HG03575 (cell line): ENCODE measurements at regions not wholly inside any gene's neighbourhood (a gene's known extent, or its start where the extent isn't known, plus 50 kb on each side); places are given as distances from the start of the nearest gene placed in this dataset.
"Not testable (repeated sequence)": the region's sequence is repeated elsewhere in the genome, so short reads cannot be mapped to it uniquely, and the experiment has no call there.

Source experiments
- ATAC-seq: cut with Tn5 transposase; IDR thresholded peaks from one replicate; pipeline ENCODE4 v1.9.1; 2021; ENCODE audit not compliant: unreplicated experiment, insufficient number of reproducible peaks, low FRiP score; ENCODE audit errors: extremely low read depth

DNA sequence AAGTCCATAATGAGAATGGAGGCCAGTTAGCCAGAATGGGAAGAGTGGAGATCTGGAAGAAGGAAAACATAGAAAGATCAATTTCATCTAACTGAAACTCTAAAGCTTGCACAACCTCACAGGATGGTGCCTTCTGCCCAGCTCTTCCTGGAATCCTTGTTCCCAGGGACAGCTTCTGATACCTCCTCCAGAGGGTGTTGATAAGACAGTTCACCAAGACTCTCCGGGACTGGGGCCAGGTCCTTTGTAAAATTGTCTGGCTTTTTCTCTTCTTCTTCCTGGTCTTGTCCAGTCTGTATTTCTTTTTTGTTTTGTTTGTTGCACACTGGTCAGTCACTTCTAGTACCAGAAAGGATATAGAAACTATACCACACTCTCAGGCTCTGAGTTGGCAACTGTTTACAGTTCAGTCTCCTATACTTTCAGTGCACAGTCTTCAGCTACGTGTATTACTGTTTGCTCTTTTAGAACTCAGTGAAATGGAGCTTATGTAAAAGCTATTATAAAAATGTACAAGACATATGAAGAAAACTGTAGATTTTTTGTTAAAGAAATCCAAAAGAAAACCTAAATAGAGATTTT is 142.8 kb upstream of the RPL34 start:
- ATAC-seq: no peak

DNA sequence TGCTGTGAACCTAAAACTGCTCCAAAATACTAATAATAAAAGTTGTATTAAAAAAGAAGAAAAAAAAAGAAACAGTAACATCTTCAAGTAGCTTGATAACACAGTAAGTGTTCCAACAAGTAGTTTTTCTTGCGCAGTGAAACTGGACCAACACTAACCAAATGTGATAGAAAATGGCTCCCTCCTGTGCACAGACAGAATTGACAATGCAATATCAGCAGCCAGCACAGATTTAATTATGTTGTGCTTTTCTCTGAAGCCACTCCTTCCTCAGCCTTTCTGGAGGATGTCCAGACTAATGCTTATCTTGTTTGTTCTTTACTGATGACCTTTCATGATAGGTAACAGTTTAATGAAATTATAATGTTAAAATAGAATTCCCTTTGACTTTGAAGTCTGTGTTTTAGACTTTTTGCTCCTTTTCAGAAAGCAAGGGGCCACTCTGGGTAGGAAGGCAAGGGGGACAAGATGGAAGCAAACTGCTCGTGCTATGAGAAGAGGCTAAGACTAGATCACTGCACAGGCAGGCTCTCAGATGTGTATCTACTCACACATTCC is 147.1 kb upstream of the RPL34 start:
- no peak for ATAC-seq

DNA sequence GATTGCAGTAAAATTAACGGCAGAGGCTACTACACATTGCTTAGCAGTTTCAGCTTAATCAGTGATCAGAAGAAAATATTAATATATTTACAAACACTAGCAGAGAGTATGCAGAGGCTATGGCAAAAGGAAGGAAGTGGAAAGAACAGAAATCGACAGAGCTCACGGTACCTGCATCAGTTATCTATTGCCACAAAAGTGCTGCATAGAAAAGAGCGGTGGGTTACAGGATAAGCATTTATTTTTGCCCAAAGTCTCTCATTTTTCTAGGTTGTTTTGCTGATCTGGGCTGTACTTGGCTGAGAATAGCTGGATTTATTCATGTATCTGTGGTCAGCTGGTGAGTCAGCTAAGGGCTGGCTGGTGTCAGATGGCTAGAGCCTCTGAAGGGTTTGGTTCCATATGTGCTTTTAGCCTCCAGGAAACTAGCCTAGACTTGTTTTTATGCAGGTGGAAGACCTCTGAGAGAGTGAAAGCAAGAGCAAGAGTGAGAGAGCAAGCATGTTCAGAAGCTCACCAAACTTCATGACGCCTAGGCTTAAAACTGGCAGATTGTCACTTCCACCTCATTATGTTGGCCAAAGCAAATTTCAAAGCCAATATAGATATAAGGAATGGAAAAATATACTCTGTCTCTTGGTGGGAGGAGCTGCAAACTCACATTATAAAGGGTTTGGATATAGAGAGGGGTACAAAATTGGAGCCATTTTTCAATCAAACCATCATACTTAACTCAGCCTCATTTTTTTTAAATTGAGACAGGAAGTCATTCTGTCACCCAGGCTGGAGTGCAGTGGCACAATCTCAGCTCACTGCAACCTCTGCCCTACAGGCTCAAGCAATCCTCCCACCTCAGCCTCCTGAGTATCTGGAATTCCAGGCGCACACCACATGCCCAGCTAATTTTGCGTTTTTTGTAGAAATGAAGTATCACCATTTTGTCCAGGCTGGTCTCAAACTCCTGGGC is 153.2 kb upstream of the RPL34 start:
- ATAC-seq: peak; percentile 95

DNA sequence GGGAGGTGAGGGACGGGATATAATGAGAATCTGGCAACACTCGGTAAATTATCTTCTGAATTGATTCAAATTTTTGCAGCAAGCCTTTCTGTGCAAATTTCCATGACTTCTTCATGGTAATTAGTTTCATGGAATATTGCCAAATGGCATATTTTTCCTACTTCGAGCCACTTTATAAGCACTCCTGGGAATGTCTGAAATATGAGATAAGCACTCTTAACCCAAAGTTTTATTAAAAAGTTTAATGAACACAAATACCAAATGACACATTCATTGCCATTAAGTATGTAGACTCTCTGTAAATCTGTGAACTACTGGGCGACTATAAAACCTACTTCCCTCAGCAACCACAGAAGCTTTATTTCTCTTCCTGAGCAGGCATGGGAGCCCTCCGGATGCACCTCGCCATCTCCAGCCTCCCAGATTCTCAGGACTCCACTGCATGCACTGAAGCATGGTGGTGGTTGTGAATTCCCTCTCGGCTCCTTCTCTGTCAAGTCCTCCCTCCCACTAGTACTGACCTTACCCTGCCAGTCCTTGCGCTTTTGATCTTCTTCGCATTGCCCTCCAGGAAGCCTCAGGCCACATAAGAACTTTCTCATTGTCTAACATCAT is 154.4 kb upstream of the RPL34 start:
- ATAC-seq: no peak

DNA sequence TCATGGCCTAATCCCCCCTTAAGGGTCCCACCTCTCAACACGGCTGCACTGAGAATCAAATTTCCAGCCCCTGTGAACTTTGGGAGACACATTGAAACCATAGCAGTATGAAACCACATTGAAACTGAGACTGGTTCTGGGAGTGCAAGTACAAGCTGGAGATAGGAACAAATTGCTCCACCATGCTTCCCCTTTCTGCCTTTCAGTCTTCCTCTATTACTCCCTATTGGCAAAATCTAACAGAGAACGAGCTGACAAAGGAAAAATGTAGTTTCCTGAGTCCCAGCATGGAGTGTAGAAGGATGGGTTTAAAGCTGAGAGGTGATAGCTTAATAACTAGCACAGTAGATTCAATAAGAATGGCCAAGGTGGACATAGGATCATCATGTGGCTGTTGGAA is 161.7 kb upstream of the RPL34 start:
- ATAC-seq: no peak

DNA sequence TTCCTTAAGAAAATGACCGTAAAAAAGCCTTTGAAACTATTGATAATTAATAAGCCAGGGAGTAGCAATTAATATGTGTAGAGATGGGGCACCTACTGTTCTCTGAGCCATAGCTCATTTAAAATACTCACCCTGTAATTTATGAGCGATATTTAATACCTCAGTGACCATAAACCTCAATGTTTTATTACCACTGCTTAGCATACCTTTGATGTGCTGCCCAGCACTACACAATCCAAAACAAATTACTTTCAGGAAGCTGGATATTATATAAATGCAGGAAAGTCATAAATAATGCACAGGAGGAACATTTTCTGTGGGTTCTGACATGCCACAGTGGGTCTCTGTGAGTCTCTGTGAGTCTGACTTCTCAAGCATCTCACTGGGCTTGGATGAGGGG is 166.1 kb upstream of the RPL34 start:
- no peak for ATAC-seq

DNA sequence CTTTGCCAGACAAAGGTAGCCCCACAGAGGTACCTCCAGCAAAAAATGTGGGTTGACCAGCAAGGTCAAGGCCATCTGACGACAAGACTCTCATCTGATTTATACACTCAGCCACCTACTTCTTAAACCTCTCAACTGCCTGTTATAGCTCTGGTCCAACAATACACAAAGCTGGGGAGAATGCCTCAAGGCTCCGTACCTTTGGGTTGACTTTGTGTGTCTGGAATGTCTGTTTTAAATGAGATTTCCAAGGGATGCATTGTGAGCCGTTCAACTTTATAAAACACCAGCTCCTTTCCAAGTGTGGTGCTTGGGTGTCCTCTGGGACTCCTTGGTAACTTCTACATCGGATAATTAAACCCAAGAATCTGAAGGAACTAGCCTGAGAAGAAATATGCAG is 167.0 kb upstream of the RPL34 start:
- no peak for ATAC-seq

DNA sequence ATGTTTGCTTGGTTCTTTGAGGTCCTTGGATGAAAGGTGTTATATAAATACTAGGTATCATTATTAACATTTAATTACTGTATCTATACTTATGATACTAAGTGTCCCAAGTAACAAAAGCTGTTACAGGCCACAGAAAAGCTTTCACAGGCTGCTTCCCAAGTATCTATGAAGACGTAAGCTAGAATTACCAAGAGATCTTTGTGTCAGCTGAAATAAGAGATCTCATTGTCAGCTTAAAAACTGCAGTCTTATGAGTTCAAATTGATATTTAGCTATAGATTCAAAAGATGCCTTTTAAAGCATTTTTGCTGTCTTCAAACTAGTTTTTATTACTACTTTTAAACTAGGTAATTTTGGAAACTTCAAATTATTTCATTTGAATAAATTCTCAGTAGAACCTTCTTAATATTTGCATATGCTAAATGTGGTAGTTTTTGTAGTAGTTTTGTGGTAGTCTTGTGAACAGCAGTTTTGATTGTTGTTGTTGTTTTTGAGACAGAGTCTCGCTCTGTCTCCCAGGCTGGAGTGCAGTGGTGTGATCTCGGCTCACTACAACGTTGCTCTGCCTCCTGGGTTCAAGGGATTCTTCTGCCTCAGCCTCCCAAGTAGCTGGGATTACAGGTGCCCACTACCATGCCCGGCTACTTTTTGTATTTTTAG is 170.0 kb upstream of the RPL34 start:
- ATAC-seq: no peak

DNA sequence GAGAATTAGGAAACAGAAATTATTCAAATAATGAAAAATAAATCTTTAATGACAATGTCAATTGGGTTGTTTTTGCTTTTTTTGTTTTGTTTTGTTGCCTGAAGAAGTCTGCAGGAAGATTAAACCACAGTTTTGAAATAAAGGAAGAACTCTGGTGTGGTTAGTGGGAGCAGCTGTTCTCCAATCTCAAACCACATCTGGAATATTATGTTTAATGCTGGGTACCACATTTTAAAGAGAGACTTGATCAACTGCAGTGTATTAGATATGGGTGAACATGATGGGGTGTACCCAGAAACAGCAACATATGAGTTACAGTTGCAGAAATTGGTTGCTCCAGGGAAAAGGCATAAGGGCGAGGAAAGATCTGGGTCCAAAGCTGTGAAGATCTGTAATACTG is 171.2 kb upstream of the RPL34 start:
- no peak for ATAC-seq

DNA sequence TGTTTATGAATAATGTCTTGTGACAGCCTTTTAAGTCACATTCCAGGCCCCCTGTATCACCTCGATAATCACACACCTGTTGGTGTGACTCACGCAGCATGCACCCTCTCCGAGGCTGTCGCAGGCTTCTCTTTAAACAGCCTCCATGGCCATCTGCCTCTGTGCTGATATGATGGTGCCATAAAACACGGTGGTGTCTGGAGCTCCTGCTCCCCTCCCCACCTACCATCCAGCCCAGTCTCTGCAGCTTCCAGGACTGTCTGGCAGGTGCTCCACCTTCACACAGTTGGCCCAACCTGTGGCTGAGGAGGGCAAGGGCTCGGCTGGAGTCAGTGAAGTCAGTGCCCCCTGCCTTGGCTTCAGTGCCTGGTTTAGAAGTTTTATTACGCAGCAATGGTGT is 173.8 kb upstream of the RPL34 start:
- ATAC-seq: no peak

DNA sequence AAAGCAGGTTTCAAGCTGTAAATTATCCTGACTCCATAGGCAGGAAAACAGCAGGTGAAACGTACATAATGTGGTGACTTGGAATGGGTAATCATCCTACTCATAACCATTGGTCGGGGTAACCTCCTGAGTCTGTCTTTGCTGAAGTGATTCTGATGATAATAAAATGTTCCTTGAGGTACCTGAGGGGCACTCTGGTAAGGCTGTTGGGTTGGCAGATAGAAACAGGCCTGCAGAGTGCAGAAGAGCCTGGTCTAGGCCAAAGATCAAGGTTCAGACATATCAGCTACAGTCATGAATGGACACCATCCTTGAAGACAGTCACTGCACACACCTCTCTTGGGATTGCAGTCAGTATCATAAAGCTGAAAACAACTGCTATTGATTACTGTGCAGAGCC is 174.7 kb upstream of the RPL34 start:
- no peak for ATAC-seq

DNA sequence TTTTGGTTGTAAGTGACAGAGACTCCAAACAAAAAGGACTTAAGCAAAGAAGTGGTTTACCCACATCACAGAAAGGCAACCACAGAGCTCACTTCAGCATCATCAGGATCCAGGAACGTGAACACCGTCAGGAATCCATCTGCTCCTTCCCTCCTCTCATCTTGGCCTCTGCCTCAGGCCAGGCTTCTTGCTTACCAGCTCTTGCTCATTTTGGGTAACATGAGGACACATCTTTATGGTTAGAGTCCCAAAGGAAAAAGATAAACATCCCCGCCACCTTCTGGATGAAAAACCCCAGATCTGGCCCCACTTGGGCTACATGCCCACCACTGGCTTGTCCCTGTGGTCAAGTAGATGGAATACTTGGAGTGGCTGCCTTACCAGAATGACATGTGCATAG is 176.8 kb upstream of the RPL34 start:
- no peak for ATAC-seq

DNA sequence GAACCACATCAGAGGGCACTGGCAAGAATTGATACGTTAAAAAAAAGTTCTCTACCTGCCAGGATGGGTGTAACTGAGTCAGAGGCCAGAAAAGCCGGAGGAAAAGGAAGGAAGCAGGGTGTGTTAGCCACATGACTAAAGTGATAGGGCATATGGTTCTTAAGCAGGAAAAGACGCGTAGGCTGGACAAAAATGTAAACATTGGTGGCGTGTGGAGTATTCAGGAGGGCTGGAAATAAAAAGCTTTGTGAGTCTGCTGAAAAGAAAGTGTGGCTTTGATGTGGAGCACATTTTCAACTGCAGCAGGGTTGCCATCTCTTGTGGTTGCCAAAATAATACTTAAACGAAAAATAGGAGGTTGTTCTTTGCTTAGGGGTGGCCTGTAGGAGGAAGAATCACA is 186.5 kb upstream of the RPL34 start:
- no peak for ATAC-seq

DNA sequence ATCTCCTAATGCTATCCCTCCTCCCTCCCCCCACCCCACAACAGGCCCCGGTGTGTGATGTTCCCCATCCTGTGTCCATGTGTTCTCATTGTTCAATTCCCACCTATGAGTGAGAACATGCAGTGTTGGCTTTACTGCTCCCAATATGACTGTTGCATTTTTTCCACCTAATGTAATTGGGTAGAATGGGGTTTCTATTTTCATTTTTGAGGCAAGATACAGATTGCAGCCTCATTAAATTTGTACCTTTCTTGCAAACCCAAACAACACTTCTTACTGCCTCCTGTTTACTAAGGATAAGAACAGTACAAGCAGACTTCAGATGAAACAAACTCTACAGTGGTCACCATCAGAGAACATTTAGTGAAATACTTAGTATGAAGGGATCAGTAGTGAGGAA is 187.0 kb upstream of the RPL34 start:
- ATAC-seq: not testable (repeated sequence)

DNA sequence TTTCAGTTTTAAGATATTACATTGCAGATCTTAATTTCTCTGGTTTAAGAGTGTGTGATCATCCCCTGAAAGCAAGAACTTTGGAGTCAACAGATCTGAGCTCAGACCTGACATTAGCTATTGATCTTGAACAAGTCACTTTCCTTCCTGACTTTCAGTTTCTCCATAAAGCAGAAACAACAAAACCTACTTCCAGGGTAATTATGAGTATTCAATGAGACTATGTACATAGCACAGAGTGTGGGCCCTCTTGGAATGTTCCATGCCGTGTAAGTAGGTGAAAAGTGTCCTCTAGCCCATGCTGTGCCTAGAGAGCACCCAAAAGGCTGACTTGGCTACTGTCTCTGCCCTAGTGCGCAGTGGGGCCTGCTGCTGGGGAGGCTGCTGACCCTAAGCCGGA is 188.0 kb upstream of the RPL34 start:
- no peak for ATAC-seq

DNA sequence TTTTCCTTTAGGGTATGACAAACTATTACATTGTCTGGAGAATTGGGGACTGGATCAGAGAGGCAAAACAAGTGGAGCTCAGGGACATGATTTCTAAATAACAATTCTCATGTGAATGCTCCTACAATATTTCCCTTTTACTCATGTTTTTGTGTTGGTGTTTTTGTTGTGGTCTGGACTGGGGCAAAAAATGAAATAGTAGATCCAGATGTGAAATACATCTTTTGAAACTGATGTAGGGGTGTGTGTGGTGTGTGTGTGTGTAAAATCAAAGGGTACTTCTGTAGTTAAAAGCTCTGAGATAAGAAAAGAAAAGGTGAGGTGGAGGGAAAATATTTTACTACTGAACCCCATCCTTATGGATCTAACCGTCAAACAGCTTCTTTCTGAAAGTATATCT is 188.4 kb upstream of the RPL34 start:
- no peak for ATAC-seq

DNA sequence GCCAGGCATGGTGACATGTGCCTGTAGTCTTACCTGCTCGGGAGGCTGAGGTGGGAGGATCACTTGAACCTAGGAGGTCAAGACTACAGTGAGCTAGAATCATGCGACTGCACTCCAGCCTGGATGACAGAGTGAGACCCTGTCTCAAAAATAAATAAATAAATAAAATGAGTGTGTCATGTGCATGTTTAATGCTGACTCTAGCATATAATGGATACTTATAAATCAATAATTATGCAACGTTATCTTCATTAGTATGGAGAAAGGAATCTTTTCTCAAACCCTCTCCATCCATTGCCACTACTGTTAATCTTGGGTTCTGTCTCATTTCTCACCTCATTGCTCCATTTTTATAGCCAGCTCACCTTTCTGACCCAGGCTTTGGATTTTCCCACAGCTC is 189.5 kb upstream of the RPL34 start:
- no peak for ATAC-seq

DNA sequence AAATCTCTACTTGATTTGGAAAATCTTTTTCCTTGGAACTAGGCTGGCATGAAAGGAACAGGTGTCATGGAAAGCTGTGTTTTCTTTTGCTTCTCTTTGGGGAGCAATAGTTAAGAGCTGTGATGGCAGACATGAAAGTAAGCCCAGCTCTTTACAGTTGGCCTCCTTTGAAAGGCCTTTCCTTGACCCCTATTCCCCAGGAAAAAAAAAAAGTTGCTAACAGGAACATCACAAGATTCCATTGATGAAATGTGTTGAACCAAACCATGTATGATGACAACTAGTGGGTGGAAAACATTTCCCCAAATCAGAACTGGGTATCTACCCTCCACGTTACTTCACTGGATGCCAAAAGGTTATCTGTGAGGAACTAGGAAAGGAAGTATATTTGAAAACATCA is 190.7 kb upstream of the RPL34 start:
- no peak for ATAC-seq

DNA sequence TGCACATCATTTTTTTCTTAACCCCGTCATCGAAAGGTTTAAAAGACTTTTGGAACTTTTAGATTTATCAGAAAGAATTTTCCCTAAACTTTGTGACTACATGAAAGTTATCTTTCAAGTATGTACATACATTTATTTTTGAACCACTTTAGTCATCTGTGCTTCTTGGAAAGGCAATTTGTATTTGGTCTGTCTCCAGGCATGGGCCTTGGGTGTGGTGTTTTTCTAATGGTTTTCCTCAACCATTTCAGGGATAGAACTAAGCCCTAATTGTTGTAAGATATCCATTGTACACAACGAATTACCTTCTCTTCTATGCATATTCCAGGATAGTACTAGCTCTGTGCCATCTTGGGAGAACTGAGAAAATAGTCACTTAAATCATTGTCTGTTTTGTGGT is 191.5 kb upstream of the RPL34 start:
- no peak for ATAC-seq
